ENCODE measurements at regions not wholly inside any gene's neighbourhood (a gene's known extent, or its start where the extent isn't known, plus 50 kb on each side); places are given as distances from the start of the nearest gene placed in this dataset.
"Not testable (repeated sequence)": the region's sequence is repeated elsewhere in the genome, so short reads cannot be mapped to it uniquely, and the experiment has no call there.

DNA sequence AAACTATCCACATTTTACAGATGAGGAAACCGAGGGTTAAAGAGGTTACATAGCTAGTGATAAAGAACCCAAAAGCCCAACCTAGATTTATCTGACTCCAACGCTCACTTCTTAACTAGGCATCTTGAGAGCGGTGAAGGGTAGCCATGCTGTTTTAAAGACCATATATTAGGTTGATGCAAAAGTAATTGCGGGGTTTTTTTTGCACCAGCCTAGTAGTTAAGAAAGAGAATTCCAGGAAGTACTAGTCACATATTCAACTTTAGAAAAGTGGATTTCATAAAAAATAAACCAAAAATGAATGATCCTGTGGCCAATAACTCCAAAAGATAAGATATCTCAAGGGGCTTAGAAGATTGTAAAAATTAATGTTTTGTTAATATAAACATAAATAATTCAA is 162.1 kb downstream of the GLUL start:
- DNase-seq (ENCODE audit: low read depth, low spot score), result no peak

DNA sequence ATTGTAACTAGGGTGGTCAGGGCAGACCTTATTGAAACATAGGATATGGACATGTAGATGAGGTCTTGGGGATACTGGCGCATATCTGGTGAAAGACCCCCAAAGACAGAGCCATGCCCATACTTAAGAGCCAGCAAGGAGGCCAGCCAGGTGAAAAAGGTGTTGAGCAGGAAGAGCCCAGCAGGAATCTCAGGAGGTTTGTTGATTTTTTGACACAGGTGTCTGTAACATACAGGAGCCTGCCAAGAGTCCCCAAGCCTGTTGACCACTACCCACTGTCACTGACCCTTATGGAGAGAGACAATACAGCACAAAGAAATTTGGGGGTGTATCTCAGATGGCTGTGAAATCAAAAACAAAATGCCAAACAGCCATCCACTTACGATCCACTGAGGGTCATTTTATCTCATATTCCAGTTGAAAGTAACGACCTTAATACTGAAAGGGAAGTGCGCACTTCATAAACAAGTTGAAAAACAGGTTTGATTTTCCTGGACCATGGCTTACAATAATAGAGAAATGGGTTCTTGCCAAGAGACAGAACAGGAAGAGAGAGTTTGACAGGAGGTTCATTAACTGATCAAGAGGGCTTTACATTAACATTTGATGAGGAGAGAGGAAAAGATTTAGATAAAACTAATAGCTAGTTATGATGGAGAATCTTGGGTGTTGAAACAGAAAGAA is 163.6 kb downstream of the GLUL start:
- DNase-seq (ENCODE audit: low read depth, low spot score), result no peak

DNA sequence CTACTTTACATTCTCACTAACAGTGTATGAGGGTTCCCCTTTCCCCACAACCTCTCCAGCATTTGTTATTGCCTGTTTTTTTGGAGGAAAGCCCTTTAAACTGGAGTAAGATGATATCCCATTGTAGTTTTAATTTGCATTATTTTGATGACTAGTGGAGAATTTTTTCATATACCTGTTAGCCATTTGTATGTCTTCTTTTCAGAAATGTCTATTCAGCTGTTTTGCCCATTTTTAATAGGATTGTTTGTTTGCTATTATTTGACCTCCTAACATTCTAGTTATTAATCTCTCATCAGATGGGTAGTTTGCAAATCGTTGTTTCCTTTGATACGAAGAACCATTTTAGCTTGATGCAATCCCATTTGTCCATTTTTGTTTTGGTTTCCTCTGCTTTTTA is 165.0 kb downstream of the GLUL start:
- no peak for DNase-seq (ENCODE audit: low read depth, low spot score)

DNA sequence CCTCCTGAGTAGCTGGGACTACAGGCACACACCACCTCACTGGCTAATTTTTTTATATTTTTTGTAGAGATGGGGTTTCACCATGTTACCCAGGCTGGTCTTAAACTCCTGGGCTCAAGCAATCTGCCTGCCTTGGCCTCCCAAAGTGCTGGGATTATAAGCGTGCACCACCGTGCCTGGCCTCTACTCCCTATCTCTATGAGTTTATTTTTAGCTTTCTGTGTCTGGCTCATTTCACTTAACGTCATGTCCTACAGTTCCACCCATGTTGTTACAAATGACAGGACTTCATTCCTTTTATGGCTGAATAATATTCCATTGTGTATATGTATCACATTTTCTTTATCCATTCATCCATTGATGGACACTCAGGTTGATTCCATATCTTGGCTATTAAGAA is 164.2 kb upstream of the ZNF648 start:
- DNase-seq (ENCODE audit: low read depth, low spot score), result not testable (repeated sequence)

DNA sequence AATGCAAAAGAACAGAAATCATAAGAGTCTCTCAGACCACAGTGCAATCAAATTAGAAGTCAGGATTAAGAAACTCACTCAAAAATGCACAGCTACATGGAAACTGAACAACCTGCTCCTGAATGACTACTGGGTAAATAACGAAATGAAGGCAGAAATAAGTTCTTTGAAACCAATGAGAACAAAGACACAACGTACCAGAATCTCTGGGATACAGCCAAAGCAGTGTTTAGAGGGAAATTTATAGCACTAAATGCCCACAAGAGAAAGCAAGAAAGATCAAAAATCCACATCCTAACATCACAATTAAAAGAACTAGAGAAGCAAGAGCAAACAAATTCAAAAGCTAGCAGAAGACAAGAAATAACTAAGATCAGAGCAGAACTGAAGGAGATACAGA is 160.5 kb upstream of the ZNF648 start:
- not testable (repeated sequence) for DNase-seq (ENCODE audit: low read depth, low spot score)

DNA sequence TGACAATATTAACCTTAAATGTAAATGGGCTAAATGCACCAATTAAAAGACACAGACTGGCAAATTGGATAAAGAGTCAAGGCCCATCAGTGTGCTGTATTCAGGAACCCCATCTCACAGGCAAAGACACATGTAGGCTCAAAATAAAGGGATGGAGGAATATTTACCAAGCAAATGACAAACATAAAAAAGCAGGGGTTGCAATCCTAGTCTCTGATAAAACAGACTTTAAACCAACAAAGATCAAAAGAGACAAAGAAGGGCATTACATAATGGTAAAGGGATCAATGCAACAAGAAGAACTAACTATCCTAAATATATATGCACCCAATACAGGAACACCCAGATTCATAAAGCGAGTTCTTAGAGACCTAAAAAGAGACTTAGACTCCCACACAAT is 159.9 kb upstream of the ZNF648 start:
- not testable (repeated sequence) for DNase-seq (ENCODE audit: low read depth, low spot score)

DNA sequence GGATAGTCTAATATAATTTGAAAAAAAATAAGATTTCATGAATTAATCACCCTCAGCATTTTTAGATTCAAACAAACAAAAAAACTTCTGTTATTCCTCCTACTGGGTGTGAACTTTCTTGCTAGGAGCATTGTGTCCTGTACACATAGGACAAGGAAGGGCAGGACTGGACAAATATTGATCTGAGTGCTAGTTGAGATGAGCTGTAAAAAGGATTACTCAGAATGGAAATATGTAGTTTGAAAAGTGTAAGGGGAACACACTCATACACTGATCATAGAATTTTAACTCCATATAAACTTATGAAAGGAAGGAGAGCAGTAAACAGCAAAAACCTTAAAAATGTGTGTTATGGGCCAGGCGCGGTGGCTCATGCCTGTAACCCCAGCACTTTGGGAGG is 156.5 kb upstream of the ZNF648 start:
- DNase-seq (ENCODE audit: low read depth, low spot score), result no peak

DNA sequence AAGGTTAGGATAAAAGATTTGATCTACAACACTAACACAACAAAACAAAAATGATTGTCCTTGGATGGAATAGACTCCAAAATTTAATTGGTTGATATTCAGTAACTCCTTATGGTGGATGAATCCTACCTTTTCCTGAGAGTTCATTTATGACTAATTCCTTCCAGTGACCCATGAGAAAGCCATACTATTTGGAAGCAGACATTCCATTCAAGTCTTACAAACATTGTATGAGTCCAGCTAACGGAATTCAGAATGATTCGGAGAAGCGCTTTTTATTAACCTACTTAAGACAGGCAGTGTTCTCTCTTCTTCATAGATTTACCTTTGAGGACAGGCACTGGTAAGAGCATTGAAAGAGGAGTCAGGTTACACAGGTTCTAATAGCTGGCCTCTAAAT is 155.6 kb upstream of the ZNF648 start:
- DNase-seq (ENCODE audit: low read depth, low spot score), result no peak

DNA sequence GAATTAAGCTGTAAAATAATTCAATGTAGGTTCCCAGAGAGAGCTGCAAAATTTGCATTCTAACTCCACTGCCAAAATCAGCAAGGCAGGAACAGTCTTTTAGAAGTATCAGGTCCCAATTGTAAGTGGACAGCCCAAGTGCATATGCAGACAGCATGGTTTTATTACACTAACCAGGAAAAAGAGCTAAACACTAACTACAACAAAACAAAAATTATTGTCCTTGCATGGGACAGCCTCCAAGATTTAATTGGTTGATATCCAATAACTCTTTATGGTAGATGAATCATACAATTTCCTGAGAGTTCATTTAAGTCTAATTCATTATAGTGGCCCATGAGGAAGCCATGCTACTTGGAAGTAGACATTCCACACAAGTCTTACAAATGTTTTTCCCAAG is 154.3 kb upstream of the ZNF648 start:
- no peak for DNase-seq (ENCODE audit: low read depth, low spot score)

DNA sequence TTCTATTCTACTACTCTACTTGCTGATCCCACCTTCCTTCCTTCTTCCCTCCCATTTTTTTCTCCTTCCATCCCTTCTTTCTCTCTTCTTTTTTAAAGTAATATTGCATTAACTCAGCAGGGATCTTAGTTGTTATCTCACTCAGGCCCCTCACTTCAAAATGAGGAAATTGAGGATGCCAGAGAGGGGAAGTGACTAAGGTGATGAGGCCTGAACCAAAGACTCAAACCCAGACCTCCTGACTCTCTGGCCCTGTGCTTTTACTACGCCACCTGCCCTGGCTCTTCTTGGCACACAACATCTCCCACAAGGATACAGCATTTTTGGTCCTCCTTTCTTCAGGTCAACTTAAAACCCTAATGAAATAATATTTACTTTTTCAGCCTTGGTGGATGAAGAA is 151.7 kb upstream of the ZNF648 start:
- DNase-seq (ENCODE audit: low read depth, low spot score), result no peak

DNA sequence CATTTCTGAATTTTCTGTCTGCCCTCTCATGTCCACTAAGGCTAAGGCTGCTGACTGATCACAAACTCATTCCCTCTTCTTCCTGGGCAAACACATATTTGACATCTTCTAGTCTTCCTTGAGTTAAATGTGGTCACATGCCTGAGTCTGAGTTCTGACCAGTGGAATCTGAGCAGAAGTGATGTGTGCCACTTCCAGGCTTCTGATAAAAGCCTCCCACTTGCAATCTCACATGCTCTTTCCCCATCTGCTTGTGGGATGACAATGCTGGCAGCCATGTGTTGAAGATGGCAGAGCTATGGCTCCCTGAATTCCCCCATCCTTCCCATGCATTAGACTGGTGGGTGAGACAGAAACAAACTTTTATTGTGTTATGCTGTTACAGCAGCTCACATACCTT is 149.9 kb upstream of the ZNF648 start:
- no peak for DNase-seq (ENCODE audit: low read depth, low spot score)

DNA sequence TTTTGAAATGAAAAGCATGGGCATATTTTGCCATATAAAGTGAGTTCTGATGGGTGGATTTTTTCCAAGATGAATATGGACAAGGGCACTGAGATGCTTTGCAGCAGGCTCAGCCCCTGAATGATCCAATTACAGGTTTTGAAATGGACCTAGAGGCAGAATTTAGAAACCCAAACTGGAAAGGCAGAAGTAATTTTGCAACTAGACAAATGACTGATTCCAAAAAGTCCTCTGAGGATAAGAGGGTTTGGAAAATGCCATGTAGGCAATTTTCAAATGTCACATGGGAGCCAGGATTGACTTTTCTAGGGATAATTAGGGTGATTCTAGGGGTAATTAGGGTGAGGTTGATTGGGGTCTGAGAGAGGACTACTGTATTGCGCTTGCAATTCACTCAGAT is 148.9 kb upstream of the ZNF648 start:
- no peak for DNase-seq (ENCODE audit: low read depth, low spot score)

DNA sequence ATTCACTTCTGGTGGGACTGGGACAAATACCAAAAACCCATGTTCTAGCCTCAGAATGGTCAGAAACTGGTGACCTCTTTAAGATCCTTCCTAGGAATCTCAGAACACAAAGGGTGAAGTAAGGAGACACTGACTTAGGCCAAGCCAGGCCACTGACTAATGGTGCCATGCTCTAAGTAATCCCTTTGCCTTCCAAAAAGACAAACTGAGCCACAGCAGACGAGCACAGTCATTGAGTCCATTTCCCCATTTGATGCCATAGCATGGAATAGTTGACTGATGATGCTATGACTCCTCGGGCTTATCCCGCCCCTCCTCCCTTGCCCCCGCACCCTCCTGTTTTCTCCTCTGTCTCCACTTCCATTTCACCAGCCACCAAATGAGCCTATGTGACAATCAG is 145.8 kb upstream of the ZNF648 start:
- DNase-seq (ENCODE audit: low read depth, low spot score), result no peak

DNA sequence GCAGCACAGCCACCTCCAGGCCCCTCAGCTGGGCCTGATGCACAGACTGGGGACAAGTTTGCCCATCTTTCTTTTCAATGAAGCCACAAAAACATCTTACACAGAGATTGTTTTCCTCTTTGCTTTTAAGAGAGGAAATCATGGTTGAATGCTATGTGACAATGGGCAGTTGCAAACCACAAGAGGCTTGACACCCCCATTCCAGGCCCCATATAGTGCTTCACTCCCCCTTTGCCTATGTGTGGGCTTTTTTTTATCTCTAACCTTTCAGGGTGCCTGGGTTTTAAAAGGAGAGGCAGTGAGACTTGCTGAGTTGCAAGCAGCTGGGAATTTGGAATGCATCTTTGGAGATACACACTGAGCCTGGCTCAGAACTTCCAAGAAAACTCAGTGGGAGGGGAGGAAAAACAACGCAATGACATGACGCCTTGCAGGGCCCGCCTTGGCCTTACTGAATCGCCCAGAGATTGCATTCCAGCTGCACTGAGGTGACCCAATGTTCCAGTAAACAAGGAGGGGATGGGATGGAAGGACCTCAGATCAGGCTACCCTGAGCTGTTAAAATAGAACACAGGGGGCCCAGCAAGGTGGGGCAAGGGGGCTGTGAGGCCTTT is 145.2 kb upstream of the ZNF648 start:
- peak; percentile 59 for DNase-seq (ENCODE audit: low read depth, low spot score)

DNA sequence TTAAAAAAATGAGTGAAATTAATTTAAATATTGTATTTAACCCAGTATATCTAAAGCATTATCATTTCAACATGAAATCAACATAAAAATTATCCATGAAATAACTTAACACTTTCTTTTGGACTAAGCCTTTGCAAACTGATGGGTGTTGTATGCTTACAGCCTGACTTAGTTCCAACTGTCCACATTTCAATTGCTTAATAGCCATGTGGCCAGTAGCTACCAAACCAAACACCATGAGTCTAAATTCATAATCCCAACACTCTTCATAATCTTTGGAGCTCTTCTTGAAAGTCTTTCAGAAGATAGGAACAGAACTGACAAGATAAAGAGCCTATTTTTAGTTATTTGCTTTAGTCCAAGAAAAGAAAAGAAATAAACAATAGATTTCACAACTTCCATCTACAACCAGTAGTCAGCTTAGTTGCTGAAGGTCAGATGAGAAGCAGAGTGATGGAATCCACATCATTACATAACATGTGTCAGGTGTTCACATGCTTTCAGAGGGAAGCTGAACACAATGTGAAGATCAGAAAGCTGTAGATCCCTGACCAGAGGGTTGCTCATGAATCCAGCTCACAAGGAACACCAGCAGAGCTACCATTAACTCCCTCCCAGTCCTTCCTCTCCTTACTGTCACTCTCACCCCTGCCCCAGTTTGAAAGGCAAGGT is 144.0 kb upstream of the ZNF648 start:
- no peak for DNase-seq (ENCODE audit: low read depth, low spot score)

DNA sequence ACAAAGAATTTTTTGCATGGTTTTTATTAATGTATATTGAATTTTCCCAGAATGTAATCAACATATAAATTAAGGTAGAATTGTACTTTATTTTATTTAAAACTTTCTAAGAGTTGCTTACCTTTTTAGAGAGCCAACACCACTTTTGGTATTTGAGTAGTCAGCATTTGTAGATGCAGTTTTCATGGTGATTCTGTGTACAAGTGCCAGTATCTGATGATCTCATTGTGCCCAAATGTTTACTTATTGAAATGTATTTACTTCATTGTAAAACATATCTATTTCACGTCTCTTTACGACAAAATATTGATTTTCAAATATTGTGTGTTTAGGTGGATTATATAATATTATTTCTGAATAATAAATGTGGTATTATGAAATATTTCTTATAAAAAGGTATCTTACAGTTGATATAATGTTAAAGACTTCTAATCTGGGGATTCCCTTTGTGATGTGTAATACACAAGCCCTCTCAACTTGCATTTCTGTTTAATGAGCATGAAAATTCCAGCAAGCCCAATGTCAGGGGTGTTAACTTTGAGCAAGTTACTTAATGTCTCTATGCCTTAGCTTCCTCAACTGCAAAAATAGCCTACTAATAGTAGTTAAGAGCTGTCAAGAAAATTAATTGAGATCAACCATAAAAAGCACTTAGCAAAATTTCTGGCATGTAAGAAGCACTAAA is 141.8 kb upstream of the ZNF648 start:
- no peak for DNase-seq (ENCODE audit: low read depth, low spot score)

DNA sequence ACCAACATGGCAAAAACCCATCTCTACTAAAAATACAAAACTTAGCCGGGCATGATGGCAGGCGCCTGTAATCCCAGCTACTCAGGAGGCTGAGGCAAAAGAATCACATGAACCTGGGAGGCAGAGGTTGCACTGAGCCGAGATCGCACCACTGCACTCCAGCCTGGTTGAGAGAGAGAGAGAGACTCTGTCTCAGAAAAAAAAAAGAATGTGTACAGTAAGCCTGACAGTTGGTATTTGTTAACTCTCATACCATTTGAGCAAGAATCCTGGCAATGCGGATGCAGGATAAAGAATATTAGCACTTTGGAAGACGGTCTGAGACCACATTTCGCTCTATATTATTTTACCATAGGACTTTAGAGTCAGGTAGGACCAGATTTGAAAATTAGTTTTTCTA is 140.0 kb upstream of the ZNF648 start:
- not testable (repeated sequence) for DNase-seq (ENCODE audit: low read depth, low spot score)

DNA sequence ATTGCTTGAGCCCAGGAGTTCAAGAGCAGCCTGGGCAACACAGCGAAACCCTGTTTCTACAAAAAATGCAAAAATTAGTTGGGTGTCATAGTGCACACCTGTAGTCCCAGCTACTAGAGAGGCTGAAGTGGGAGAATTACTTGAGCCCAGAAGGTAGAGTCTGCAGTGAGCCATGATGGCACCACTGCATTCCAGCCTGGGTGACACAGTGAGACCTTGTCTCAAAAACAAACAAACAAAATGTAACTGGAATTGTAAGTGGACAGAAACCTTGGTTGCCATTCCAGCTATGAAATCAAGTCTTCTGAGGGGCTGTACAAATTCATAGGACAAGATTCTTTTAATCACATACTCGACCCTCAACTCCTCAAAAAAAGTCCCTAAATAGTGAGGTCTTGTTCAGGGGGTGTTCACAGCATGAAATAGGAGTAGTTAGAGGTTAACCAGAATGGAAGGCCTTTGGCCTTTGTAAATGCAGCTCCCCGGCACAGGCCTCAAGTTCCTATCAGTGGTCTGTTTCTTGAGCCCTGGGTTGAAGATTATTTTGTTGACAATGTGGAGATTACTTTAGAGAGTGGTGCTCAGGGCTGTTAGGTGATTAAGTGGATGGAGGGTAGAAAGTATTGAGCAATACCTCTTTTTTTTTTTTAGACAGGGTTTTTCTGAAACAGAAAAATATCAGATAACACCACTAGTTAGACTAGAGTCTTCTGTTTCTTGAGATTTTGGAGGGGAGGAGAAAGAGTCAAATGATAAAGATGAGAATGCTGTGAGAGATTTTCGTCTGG is 138.7 kb upstream of the ZNF648 start:
- DNase-seq (ENCODE audit: low read depth, low spot score), result no peak

DNA sequence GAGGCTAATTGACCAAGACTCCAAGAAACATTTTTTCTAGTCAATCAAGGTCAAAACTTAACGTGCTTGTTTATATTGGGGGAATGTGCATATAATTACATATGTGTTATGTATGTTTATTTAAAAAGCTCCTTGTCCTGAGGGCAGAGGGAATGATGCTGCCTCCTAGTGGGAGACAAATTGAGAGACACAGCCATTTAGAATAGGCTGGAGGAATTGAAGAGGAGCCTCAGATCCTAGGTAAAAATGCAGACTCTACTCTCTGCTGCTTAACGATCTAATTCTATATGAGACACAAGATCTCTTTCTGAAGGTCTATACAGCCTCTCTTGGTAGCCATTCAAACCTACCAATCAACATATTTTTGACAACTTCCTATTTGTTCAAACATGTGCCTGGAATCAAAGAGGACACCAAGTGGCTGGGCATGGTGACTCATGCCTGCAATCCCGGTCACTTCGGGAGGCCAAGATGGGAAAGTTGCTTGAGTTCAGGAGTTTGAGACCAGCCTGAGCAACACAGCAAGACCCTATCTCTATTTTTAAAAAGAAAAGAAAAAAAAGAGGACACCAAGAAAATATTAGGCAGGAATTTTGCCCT is 136.6 kb upstream of the ZNF648 start:
- DNase-seq (ENCODE audit: low read depth, low spot score), result no peak

DNA sequence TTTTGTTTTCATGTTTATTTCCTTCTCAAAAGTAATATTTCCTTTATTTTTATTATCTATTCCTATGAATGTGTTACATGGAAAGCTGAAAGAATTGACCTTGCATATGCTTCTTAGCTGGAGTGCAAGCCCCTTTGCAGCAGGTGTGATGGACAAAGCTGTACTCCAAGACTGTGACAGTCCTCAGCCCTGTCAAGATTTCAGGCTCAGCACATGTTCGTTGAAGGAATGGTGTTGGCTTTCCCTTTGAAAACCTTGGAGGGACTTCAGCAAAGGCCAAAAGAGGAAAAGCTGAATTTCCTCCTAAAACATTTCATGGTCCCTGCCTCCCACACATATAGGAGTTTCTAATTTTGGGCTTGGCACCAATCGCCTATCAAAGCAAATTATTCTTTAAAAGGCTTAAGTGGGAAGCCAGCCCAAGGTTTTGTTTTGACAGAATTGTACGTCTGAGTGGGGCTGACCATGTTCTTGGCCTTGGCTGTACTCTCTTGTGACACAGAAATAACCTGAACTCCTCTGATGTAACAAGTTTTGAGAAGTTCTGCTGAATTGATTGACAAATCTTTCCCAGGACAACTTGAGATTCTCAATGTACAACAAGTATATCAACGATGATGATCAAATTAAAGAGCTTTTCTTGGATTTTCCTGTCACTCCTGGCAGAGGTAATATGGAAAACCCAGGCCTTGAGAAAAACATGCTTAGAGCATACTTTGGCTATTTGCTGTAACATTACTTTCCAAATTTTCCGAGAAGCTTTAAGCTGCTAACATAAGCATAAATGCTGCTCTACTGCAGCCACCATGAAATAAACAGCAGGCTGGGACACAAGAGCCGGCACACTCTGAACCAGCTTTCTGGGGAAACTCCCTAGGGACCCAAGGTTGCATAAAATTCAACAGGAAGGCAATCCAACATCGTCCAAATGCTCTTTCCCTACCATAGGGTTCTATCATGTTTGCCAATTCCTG is 135.7 kb upstream of the ZNF648 start:
- no peak for DNase-seq (ENCODE audit: low read depth, low spot score)
